GM21786 (cell line): ENCODE measurements at regions not wholly inside any gene's neighbourhood (a gene's known extent, or its start where the extent isn't known, plus 50 kb on each side); places are given as distances from the start of the nearest gene placed in this dataset.

Experiments
- ATAC-seq: cut with Tn5 transposase; IDR thresholded peaks from one replicate; pipeline ENCODE4 v1.9.1; 2021; ENCODE audit not compliant: unreplicated experiment

- ATAC-seq = no peak
Measured at GRCh38 chr10:64463406-64463805, 942.2 kb downstream of the REEP3 start.

GRCh38 chr10:64465653-64466052, 944.5 kb downstream of the REEP3 start:
- no peak for ATAC-seq

- no peak for ATAC-seq
Measured at GRCh38 chr10:64468219-64468618, 947.0 kb downstream of the REEP3 start.

GRCh38 chr10:64476506-64476905, 955.3 kb downstream of the REEP3 start:
- ATAC-seq = no peak

- no peak for ATAC-seq
Measured at GRCh38 chr10:64477791-64478190, 956.6 kb downstream of the REEP3 start.

GRCh38 chr10:64484811-64485330, 963.7 kb downstream of the REEP3 start:
- ATAC-seq = no peak

- no peak for ATAC-seq
Measured at GRCh38 chr10:64486149-64486548, 964.9 kb downstream of the REEP3 start.

- no peak for ATAC-seq
Measured at GRCh38 chr10:64486901-64487300, 965.7 kb downstream of the REEP3 start.

GRCh38 chr10:64494901-64495300, 973.7 kb downstream of the REEP3 start:
- ATAC-seq = no peak

GRCh38 chr10:64497306-64497705, 976.1 kb downstream of the REEP3 start:
- ATAC-seq = no peak

- no peak for ATAC-seq
Measured at GRCh38 chr10:64501807-64502206, 980.6 kb downstream of the REEP3 start.

GRCh38 chr10:64502936-64503335, 981.7 kb downstream of the REEP3 start:
- no peak for ATAC-seq

- ATAC-seq = no peak
Measured at GRCh38 chr10:64503429-64503828, 982.2 kb downstream of the REEP3 start.

- ATAC-seq = no peak
Measured at GRCh38 chr10:64505501-64505900, 984.3 kb downstream of the REEP3 start.

- ATAC-seq = no peak
Measured at GRCh38 chr10:64506963-64507362, 985.8 kb downstream of the REEP3 start.

- ATAC-seq = no peak
Measured at GRCh38 chr10:64507651-64508028, 986.4 kb downstream of the REEP3 start.

GRCh38 chr10:64508029-64508661, 986.9 kb downstream of the REEP3 start:
- ATAC-seq = no peak

- ATAC-seq = no peak
Measured at GRCh38 chr10:64515970-64516699, 994.9 kb downstream of the REEP3 start.

- ATAC-seq = no peak
Measured at GRCh38 chr10:64518456-64518855, 997.3 kb downstream of the REEP3 start.

- ATAC-seq = no peak
Measured at GRCh38 chr10:64519427-64519826, 998.2 kb downstream of the REEP3 start.

- no peak for ATAC-seq
Measured at GRCh38 chr10:64519831-64520230, 998.6 kb downstream of the REEP3 start.

GRCh38 chr10:64523065-64523759, 1002.0 kb downstream of the REEP3 start:
- no peak for ATAC-seq
